Aorta (tissue), 5 donors: ENCODE measurements at regions not wholly inside any gene's neighbourhood (a gene's known extent, or its start where the extent isn't known, plus 50 kb on each side); places are given as distances from the start of the nearest gene placed in this dataset.
A peak's percentile ranks its signal among the peaks of the same experiment; 100 is the strongest.
"Not testable (repeated sequence)": the region's sequence is repeated elsewhere in the genome, so short reads cannot be mapped to it uniquely, and the experiment has no call there.

Experiments used
- ATAC-seq: fragments of 200-7000 bp; cut with Tn5 transposase; one replicate; pipeline ENCODE4 v1.9.1; 2022; ENCODE audit warnings: moderate library complexity; ENCODE audit not compliant: low FRiP score
- DNase-seq, 2 donors: peaks; one replicate each; pipeline ENCODE4 v3.0.0-alpha.2; 2020
- H3K27ac ChIP-seq, 2 donors: one replicate each; pipeline ENCODE4 v1.5.1; 2013; ENCODE audit warnings: low read length in 2 of 2, mild to moderate bottlenecking in 2 of 2, moderate library complexity in 2 of 2, control low read depth in 1 of 2, inconsistent platforms in 1 of 2, low read depth in 1 of 2
- H3K27me3 ChIP-seq, 2 donors: one replicate each; pipeline ENCODE4 v1.6.1; 2013; ENCODE audit warnings: control low read depth in 1 of 2, low read length in 1 of 2, mild to moderate bottlenecking in 1 of 2, moderate library complexity in 1 of 2; ENCODE audit not compliant: insufficient read depth in 2 of 2, control insufficient read depth in 1 of 2
- H3K36me3 ChIP-seq, 2 donors: one replicate each; pipeline ENCODE4 v1.6.1; 2013; ENCODE audit warnings: control low read depth in 1 of 2, low read length in 1 of 2, mild to moderate bottlenecking in 1 of 2; ENCODE audit not compliant: insufficient read depth in 2 of 2, control insufficient read depth in 1 of 2
- H3K4me1 ChIP-seq, 2 donors: one replicate each; pipeline ENCODE4 v1.6.1; 2013; ENCODE audit warnings: low read length in 2 of 2, control low read depth in 1 of 2, mild to moderate bottlenecking in 1 of 2, moderate library complexity in 1 of 2; ENCODE audit not compliant: insufficient read depth in 2 of 2, control insufficient read depth in 1 of 2
- H3K4me3 ChIP-seq, 2 donors: one replicate each; pipeline ENCODE4 v1.5.1; 2013; ENCODE audit warnings: low read length in 2 of 2, control low read depth in 1 of 2, mild to moderate bottlenecking in 1 of 2
- H3K9me3 ChIP-seq: one replicate; pipeline ENCODE4 v1.6.1; 2013; ENCODE audit warnings: mild to moderate bottlenecking, low read length; ENCODE audit not compliant: control insufficient read depth
- WGBS, 2 donors: extraction: QIAGEN DNeasy Blood & Tissue Kit; methylation state at CpG; one replicate each; pipeline ENCODE4 v1.1.7; 2013; 5-methylcytosine and 5-hydroxymethylcytosine counted together
- intact Hi-C, 2 donors: fragments of 100-400 bp; cut with DNase I; formaldehyde crosslinking; loops; one replicate each; pipeline versions ENCODE4 v1.14.2 to v1.15.0; 2022
- donor health status: healthy with polysubstance abuse.
- donor health status: Bipolar disorder and iron deficiency.
- donor health status: DM: no; HTN: no; CAD: no.
- donor health status: DM: no; HTN: no; CAD: no.
- donor health status: DM: yes; HTN: yes; CAD: no.

DNA sequence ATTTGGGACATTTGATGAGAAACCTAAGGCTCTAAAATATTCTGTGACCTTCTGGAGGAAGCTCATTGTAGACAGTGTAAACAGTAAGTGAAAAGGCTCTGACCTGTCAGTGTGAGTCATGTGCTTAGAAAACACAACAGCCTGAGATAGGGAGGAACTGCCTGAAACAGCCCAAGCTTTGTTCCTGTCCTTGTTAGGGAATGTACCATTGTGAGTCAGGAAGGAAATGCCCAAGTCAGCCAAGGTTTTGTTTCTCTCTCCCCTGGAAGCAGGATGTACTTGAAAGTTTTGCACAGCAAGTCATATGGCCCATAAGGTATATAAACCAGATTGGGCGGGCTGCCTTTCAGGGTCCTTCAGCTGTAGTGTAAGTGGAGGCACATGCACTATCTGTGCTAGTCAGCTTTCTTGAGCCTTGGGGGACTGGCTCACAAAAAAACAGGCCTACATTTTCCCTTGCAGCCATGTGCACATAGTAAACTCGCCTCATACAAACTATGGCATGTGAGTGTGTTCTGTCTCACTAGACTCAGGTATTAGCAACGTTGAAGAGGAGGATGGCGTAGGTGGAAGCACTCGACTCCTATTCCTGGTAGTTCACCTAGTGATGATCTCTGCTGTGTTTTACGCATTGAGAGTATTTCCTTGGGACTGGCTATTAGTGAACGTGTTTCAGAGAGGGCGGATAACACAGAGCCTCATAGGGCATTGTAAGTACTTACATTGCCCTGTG is 141.2 kb upstream of the KLHL1 start:
- 90 to 91% methylated on average over 8 of the region's 8 CpGs for WGBS, 2 donors
- DNase-seq, result no peak

DNA sequence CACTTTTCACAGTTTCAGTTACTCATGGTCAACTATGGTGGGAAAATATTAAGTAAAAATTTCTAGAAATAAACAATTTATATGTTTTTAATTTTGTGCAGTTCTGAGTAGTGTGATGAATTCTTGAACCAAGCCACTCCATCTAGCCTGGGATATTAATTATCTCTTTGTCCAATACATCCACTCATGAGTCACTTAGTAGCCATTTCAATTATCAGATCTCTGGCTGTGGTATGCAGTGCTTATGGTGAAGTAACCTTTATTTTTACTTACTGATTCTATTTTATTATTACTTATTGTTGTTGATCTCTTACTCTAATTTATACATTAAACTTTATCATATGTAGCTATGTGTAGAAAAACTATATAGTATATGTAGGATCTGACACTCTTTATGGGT is 128.9 kb upstream of the KLHL1 start:
- DNase-seq (no peak), ATAC-seq (no peak)
- Histone ChIP-seq H3K4me3 (no peak overlapping the region), H3K36me3 (no peaks in the 10 kb centered on the region), H3K27ac (no peak overlapping the region), H3K4me1 (no peaks in the 10 kb centered on the region), H3K27me3 (no peaks in the 10 kb centered on the region), H3K9me3 (peaks cover 3% of the 10 kb centered on the region)
- intact Hi-C loops, result no loop called here

More for the DNA sequence above, 141.2 kb upstream of the KLHL1 start:
- Histone ChIP-seq H3K4me3 (no peak overlapping the region), H3K4me1 (no peaks in the 10 kb centered on the region), H3K27ac (no peak overlapping the region), H3K36me3 (no peaks in the 10 kb centered on the region), H3K27me3 (no peaks in the 10 kb centered on the region), H3K9me3 (no peaks in the 10 kb centered on the region)
- peak; percentile 36 for ATAC-seq
- intact Hi-C loops, result no loop called here

DNA sequence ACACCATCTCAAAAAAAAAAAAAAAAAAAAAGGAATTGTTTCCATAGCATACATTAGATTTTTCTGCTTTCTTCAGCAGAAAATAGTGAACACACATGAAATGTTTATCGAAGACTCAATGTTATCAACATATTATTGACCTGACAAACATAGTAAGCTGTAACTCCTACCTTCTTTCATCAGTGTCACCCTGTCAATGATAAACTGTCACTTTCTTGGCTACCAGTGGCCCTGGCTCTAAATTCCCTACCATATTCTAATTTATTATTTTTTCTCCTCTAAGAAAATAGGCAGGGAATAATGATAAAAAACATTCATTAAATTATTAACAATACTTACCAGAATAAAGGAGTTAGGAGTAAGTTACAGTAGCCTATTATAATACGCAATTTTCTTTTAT is 127.3 kb upstream of the KLHL1 start:
- Histone ChIP-seq H3K4me1 (no peaks in the 10 kb centered on the region), H3K27ac (no peak overlapping the region), H3K4me3 (no peak overlapping the region), H3K27me3 (no peaks in the 10 kb centered on the region), H3K36me3 (no peaks in the 10 kb centered on the region), H3K9me3 (peaks cover 3% of the 10 kb centered on the region)
- ATAC-seq (no peak), DNase-seq (no peak)
- 90% methylated on average over 2 of the region's 2 CpGs for WGBS, 2 donors
- intact Hi-C loops, result no loop called here

DNA sequence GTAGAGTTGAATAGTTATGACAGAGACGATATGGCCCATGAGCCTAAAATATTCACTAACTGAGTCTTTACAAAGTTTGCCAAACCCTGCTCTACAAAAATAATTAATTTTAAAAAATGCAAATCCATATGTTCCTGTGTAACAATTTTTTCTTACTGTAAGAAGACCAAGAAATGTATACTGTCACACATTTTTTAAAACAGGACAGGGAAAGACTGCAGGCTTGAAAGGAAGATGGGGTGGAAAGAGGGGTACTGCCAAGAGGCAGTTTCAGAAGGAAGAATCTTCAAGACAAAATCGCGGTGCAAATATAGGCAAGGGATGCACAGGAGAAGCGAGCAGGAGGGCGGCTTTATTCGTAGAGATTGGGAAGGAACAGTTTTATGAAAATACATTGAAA is 115.7 kb upstream of the KLHL1 start:
- H3K9me3 ChIP-seq, result no peaks in the 10 kb centered on the region
- ATAC-seq, result no peak
- 92 to 93% methylated on average over 6 of the region's 6 CpGs for WGBS, 2 donors

DNA sequence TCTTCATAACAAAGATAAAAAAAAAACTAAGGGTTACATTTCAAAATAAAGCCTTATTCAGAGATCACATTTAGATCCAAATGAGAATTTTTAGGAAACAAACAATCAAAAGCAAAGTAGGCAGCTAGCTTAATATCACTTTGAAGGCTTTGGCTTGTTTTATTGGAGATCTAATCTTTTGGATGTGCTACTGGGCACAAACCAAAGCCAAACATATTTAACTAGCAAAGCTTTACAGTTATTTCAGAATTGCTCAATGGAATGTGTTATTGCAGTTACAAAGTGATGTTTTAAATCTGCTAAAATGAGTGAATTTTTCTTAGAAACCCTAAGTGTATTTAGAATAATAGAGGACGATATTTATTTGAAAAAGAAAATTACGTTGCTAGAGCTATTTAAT is 114.7 kb upstream of the KLHL1 start:
- no peak for ATAC-seq
- no peak for DNase-seq
- Histone ChIP-seq H3K4me3 (no peak overlapping the region), H3K27ac (no peak overlapping the region), H3K27me3 (no peaks in the 10 kb centered on the region), H3K36me3 (no peaks in the 10 kb centered on the region), H3K9me3 (no peaks in the 10 kb centered on the region), H3K4me1 (no peaks in the 10 kb centered on the region)
- intact Hi-C loops, result no loop called here
- WGBS, 2 donors, result 72 to 81% methylated on average over 2 of the region's 2 CpGs

More for the DNA sequence above, 115.7 kb upstream of the KLHL1 start:
- Histone ChIP-seq H3K27me3 (no peaks in the 10 kb centered on the region), H3K36me3 (no peaks in the 10 kb centered on the region), H3K4me1 (no peaks in the 10 kb centered on the region), H3K4me3 (no peak overlapping the region), H3K27ac (no peak overlapping the region)
- DNase-seq, result no peak
- intact Hi-C loops, result no loop called here

DNA sequence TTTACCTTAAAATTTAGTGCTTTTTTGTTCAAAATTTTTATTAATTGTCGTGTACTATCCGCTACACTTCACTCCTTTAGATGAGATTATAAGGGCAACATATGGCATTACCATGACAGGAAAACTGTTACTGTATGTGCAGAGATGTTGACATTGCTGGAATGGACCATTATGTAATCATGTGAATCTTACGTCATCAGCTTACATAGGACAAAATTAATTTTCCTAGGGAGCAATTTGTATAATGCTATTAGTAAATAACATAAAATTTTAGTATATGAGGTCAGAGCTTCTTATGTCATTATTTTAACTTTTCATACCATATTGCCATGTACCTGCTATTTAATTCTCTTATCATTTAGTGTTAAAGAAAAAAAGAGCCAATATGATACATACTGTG is 110.4 kb upstream of the KLHL1 start:
- ATAC-seq (no peak), DNase-seq (no peak)
- WGBS, 2 donors, result 85 to 91% methylated on average over 3 of the region's 3 CpGs
- Histone ChIP-seq H3K27me3 (no peaks in the 10 kb centered on the region), H3K36me3 (no peaks in the 10 kb centered on the region), H3K4me1 (no peaks in the 10 kb centered on the region), H3K27ac (no peak overlapping the region), H3K4me3 (no peak overlapping the region), H3K9me3 (no peaks in the 10 kb centered on the region)
- intact Hi-C loops, result no loop called here

DNA sequence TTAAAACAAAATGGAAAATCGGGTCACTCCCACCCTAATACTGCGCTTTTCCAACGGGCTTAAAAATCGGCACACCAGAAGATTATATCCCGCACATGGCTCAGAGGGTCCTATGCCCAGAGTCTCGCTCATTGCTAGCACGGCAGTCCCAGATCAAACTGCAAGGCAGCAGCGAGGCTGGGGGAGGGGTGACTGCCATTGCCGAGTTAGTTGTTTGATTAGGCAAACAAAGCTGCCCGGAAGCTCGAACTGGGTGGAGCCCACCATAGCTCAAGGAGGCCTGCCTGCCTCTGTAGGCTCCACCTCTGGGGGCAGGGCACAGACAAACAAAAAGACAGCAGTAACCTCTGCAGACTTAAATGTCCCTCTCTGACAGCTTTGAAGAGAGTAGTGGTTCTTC is 100.7 kb upstream of the KLHL1 start:
- ATAC-seq, H3K4me3 ChIP-seq, H3K9me3 ChIP-seq, H3K36me3 ChIP-seq, H3K4me1 ChIP-seq, H3K27ac ChIP-seq, H3K27me3 ChIP-seq, intact Hi-C loops: not testable (repeated sequence)
- WGBS, 2 donors, result 78 to 88% methylated on average over 11 of the region's 11 CpGs
- peak in 1 of 2 donors; percentile 65 for DNase-seq

DNA sequence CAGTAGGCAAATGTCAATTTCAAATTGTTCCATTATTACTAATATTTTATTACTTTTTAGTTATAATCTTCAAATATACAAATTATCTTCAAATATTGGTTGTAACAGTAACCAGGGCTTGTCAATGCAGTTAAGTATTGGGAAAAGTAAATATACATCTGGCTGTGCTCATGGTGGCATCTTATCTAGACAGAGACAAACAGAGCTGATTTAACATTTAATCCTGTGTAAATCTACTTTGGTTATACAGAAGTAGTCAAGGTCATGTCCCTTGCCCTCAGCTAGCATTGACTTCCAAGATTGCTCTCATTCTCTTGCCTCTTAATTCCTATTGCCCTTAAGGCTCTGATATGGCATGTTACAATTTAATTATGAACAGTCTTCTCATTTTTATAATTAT is 98.4 kb upstream of the KLHL1 start:
- ATAC-seq, result no peak

DNA sequence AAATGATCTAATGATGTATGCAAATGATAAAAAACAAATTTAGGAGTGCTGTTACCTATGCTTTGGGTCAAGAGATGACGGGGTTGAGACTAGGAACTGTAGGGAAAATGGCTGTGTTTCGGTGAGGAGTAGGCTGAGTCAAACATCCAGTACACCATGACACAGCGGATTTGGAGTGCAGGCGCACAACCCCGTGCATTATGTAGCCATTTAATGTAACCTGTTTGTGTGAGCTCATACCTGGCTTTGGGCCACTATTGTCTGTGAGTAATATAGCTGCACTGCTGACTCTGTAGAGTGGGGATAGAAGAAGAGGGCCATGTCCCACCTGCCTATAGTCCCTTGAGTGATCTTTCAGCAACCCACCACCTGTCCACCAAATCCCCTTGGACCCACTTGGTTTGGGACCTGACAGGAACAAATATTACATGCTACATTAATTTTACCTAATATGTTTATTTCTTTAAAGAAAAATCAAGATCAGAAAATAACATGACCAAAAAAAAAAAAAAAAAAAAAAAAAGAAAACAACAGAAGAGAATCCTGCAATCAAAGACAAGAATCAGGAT is 95.5 kb upstream of the KLHL1 start:
- Histone ChIP-seq H3K4me3 (no peak overlapping the region), H3K27me3 (no peaks in the 10 kb centered on the region), H3K27ac (no peak overlapping the region), H3K36me3 (no peaks in the 10 kb centered on the region), H3K4me1 (no peaks in the 10 kb centered on the region), H3K9me3 (no peaks in the 10 kb centered on the region)
- intact Hi-C loops, result no loop called here
- ATAC-seq, result no peak
- 92 to 96% methylated on average over 5 of the region's 5 CpGs for WGBS, 2 donors
- DNase-seq, result no peak

More for the DNA sequence above, 98.4 kb upstream of the KLHL1 start:
- no peak overlapping the region for H3K27ac ChIP-seq
- no peaks in the 10 kb centered on the region for H3K9me3 ChIP-seq
- no peak overlapping the region for H3K4me3 ChIP-seq
- no peaks in the 10 kb centered on the region for H3K27me3 ChIP-seq
- no peaks in the 10 kb centered on the region for H3K36me3 ChIP-seq
- intact Hi-C loops, result no loop called here
- DNase-seq, result no peak
- no peaks in the 10 kb centered on the region for H3K4me1 ChIP-seq
